Neuronal stem cell (in vitro differentiated cells): ENCODE measurements at regions not wholly inside any gene's neighbourhood (a gene's known extent, or its start where the extent isn't known, plus 50 kb on each side); places are given as distances from the start of the nearest gene placed in this dataset.

Experiments used
- DNase-seq: peaks from one replicate; pipeline ENCODE4 v3.0.0-alpha.2; 2013; ENCODE audit warnings: low spot score
- H2AFZ ChIP-seq: one replicate; pipeline ENCODE4 v1.6.1; 2013; ENCODE audit warnings: mild to moderate bottlenecking, low read length, inconsistent platforms
- H2AK5ac ChIP-seq: 2 replicates; pipeline ENCODE4 v1.6.1; 2013; ENCODE audit warnings: low read depth, mild to moderate bottlenecking, inconsistent platforms, low read length, moderate library complexity, mixed read lengths
- H2BK120ac ChIP-seq: 2 replicates; pipeline ENCODE4 v1.6.1; 2013; ENCODE audit warnings: low read depth, mild to moderate bottlenecking, inconsistent platforms, low read length, moderate library complexity, mixed read lengths
- H2BK12ac ChIP-seq: one replicate; pipeline ENCODE4 v1.6.1; 2013; ENCODE audit warnings: low read length, inconsistent platforms
- H2BK15ac ChIP-seq: 2 replicates; pipeline ENCODE4 v1.6.1; 2013; ENCODE audit warnings: mild to moderate bottlenecking, low read length, inconsistent platforms, mixed read lengths
- H2BK5ac ChIP-seq: one replicate; pipeline ENCODE4 v1.6.1; 2013; ENCODE audit warnings: inconsistent platforms, mild to moderate bottlenecking, low read length, moderate library complexity
- H3K14ac ChIP-seq: one replicate; pipeline ENCODE4 v1.6.1; 2013; ENCODE audit warnings: low read length, inconsistent platforms
- H3K18ac ChIP-seq: 2 replicates; pipeline ENCODE4 v1.6.1; 2013; ENCODE audit warnings: low read length, inconsistent platforms
- H3K23ac ChIP-seq: 2 replicates; pipeline ENCODE4 v1.6.1; 2013; ENCODE audit warnings: low read depth, mild to moderate bottlenecking, mixed read lengths, low read length, inconsistent platforms; ENCODE audit not compliant: poor library complexity
- H3K27ac ChIP-seq: replicated peaks from 3 replicates; pipeline ENCODE4 v1.5.1; 2013; ENCODE audit warnings: low read length, inconsistent platforms
- H3K27me3 ChIP-seq, 3 experiments: 2 replicates each; pipeline ENCODE4 v1.6.1; 2013; ENCODE audit warnings: low read length in 3 of 3, mild to moderate bottlenecking in 2 of 3, inconsistent platforms in 1 of 3, low read depth in 1 of 3, mixed read lengths in 1 of 3, moderate library complexity in 1 of 3; ENCODE audit not compliant: control insufficient read depth in 3 of 3, insufficient read depth in 3 of 3
- H3K36me3 ChIP-seq, 2 donors: replicated peaks in 1 of 2; 2 replicates each; pipeline ENCODE4 v1.6.1; 2013; ENCODE audit warnings: low read length in 2 of 2; ENCODE audit not compliant: control insufficient read depth in 2 of 2, insufficient read depth in 2 of 2
- H3K4ac ChIP-seq: 2 replicates; pipeline ENCODE4 v1.6.1; 2013; ENCODE audit warnings: inconsistent platforms, mild to moderate bottlenecking, low read length, moderate library complexity
- H3K4me1 ChIP-seq, 2 donors: 1 replicate in 1 of 2; 2 replicates in 1 of 2; pipeline ENCODE4 v1.6.1; 2013; ENCODE audit warnings: low read length in 2 of 2, low read depth in 1 of 2; ENCODE audit not compliant: control insufficient read depth in 2 of 2, insufficient read depth in 1 of 2
- H3K4me2 ChIP-seq: one replicate; pipeline ENCODE4 v1.6.1; 2013; ENCODE audit warnings: mild to moderate bottlenecking, low read length, inconsistent platforms; ENCODE audit not compliant: insufficient read depth, poor library complexity, severe bottlenecking
- H3K4me3 ChIP-seq, 2 donors: 2 replicates each; pipeline ENCODE4 v1.5.1; 2013; ENCODE audit warnings: low read length in 2 of 2, mild to moderate bottlenecking in 2 of 2, inconsistent platforms in 1 of 2, moderate library complexity in 1 of 2
- H3K79me1 ChIP-seq: one replicate; pipeline ENCODE4 v1.6.1; 2013; ENCODE audit warnings: low read depth, mild to moderate bottlenecking, inconsistent platforms, low read length, moderate library complexity
- H3K9ac ChIP-seq: one replicate; pipeline ENCODE4 v1.6.1; 2013; ENCODE audit warnings: mild to moderate bottlenecking, low read depth, low read length, inconsistent platforms; ENCODE audit not compliant: poor library complexity
- H3K9me3 ChIP-seq, 2 donors: replicated peaks in 1 of 2; 2 replicates each; pipeline versions ENCODE3 to v1.6.1; 2013; ENCODE audit warnings: low read length in 2 of 2, mild to moderate bottlenecking in 2 of 2, inconsistent platforms in 1 of 2, low read depth in 1 of 2, mixed read lengths in 1 of 2, moderate library complexity in 1 of 2; ENCODE audit not compliant: control insufficient read depth in 2 of 2, insufficient read depth in 1 of 2
- H4K8ac ChIP-seq: one replicate; pipeline ENCODE4 v1.6.1; 2013; ENCODE audit warnings: low read depth, mild to moderate bottlenecking, inconsistent platforms, low read length, moderate library complexity
- H4K91ac ChIP-seq: one replicate; pipeline ENCODE4 v1.6.1; 2013; ENCODE audit warnings: low read length, low read depth, mild to moderate bottlenecking, inconsistent platforms; ENCODE audit not compliant: poor library complexity
- WGBS, 2 donors: extraction: QIAGEN DNeasy Blood & Tissue Kit; methylation state at CpG; one replicate each; pipeline ENCODE4 v1.1.7; 2013; ENCODE audit warnings: missing lambda C conversion rate in 2 of 2, mixed read lengths in 1 of 2; ENCODE audit not compliant: insufficient read length in 2 of 2, insufficient replicate concordance in 1 of 2; ENCODE audit errors: extremely low coverage in 2 of 2; 5-methylcytosine and 5-hydroxymethylcytosine counted together

DNA sequence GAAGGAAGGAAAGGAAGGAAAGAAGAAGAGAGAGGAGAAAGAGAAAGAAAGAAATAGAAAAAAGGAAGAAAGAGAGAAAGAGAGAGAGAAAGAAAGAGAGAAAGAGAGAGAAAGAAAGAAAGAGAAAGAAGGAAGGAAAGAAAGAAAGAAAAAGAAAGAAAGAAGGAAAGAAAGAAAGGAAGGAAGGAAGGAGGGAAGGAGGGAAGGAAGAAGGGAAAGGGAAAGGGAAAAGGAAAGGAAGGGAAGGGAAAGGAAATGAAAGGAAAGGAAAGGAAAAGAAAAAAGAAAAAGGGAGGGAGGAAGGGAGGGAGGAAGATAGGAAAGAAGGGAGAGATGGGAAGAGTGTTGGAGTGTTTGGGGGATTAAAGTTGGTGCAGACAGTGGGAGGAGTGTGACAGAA, 450.1 kb downstream of the GBE1 start:
- no peak for DNase-seq
- Histone ChIP-seq H3K4me1 (no peaks in the 10 kb centered on the region), H2BK5ac (no peak overlapping the region), H3K4me3 (no peak overlapping the region), H2AFZ (no peak overlapping the region), H2BK120ac (no peak overlapping the region), H3K79me1 (no peaks in the 10 kb centered on the region), H3K4me2 (no peak overlapping the region), H3K36me3 (no peaks in the 10 kb centered on the region), H3K27me3 (no peaks in the 10 kb centered on the region), H4K91ac (no peak overlapping the region), H3K4ac (no peak overlapping the region), H2AK5ac (no peak overlapping the region), H3K9ac (no peak overlapping the region), H3K14ac (no peak overlapping the region), H2BK12ac (no peak overlapping the region), H3K23ac (no peak overlapping the region), H3K18ac (no peak overlapping the region), H2BK15ac (no peak overlapping the region), H4K8ac (no peak overlapping the region), H3K27ac (no peak overlapping the region), H3K9me3 (no peaks in the 10 kb centered on the region)

GRCh38 chr3:81308306-81308705, 453.1 kb downstream of the GBE1 start:
- Histone ChIP-seq H2BK12ac (no peak overlapping the region), H3K18ac (no peak overlapping the region), H2BK120ac (no peak overlapping the region), H3K79me1 (no peaks in the 10 kb centered on the region), H2AK5ac (no peak overlapping the region), H3K4me3 (no peak overlapping the region), H3K9me3 (no peaks in the 10 kb centered on the region), H3K27me3 (no peaks in the 10 kb centered on the region), H3K14ac (no peak overlapping the region), H3K4ac (no peak overlapping the region), H4K91ac (no peak overlapping the region), H4K8ac (no peak overlapping the region), H2BK5ac (no peak overlapping the region), H3K23ac (no peak overlapping the region), H3K27ac (no peak overlapping the region), H2AFZ (no peak overlapping the region), H3K9ac (no peak overlapping the region), H3K4me1 (no peaks in the 10 kb centered on the region), H2BK15ac (no peak overlapping the region), H3K36me3 (no peaks in the 10 kb centered on the region), H3K4me2 (no peak overlapping the region)
- no peak for DNase-seq
- WGBS, 2 donors = no CpG with 5 or more reads among the region's 1 CpG

GRCh38 chr3:81307221-81307620, 454.2 kb downstream of the GBE1 start:
- Histone ChIP-seq H3K27me3 (no peaks in the 10 kb centered on the region), H3K18ac (no peak overlapping the region), H3K23ac (no peak overlapping the region), H3K14ac (no peak overlapping the region), H2BK12ac (no peak overlapping the region), H2AFZ (no peak overlapping the region), H4K8ac (no peak overlapping the region), H3K4me2 (no peak overlapping the region), H3K4me1 (no peaks in the 10 kb centered on the region), H4K91ac (no peak overlapping the region), H3K27ac (no peak overlapping the region), H2BK15ac (no peak overlapping the region), H2AK5ac (no peak overlapping the region), H3K36me3 (no peaks in the 10 kb centered on the region), H3K9me3 (no peaks in the 10 kb centered on the region), H3K4ac (no peak overlapping the region), H3K9ac (no peak overlapping the region), H3K79me1 (no peaks in the 10 kb centered on the region), H2BK120ac (no peak overlapping the region), H2BK5ac (no peak overlapping the region), H3K4me3 (no peak overlapping the region)
- WGBS, 2 donors = no CpG with 5 or more reads among the region's 1 CpG
- no peak for DNase-seq

- H3K9ac ChIP-seq = no peak overlapping the region
- H3K18ac ChIP-seq = no peak overlapping the region
- H2AK5ac ChIP-seq = no peak overlapping the region
- no peak overlapping the region for H3K14ac ChIP-seq
- H2BK12ac ChIP-seq = no peak overlapping the region
- H4K91ac ChIP-seq = no peak overlapping the region
- no peak overlapping the region for H3K27ac ChIP-seq
- no peak overlapping the region for H2BK120ac ChIP-seq
- H3K79me1 ChIP-seq = no peaks in the 10 kb centered on the region
- H4K8ac ChIP-seq = no peak overlapping the region
- H3K4me2 ChIP-seq = no peak overlapping the region
- H2BK5ac ChIP-seq = no peak overlapping the region
- no peaks in the 10 kb centered on the region for H3K27me3 ChIP-seq
- H3K9me3 ChIP-seq = no peaks in the 10 kb centered on the region
- no peak overlapping the region for H3K4me3 ChIP-seq
- H2BK15ac ChIP-seq = no peak overlapping the region
- H3K4ac ChIP-seq = no peak overlapping the region
- no peak overlapping the region for H3K23ac ChIP-seq
- peaks cover 2% of the 10 kb centered on the region in 2 donors for H3K4me1 ChIP-seq
- WGBS, 2 donors = no CpG with 5 or more reads among the region's 2 CpGs
- H3K36me3 ChIP-seq = no peaks in the 10 kb centered on the region
- H2AFZ ChIP-seq = no peak overlapping the region
- no peak for DNase-seq
These were observed 458.1 kb downstream of the GBE1 start for GRCh38 chr3:81303321-81303720.
